Muscle of arm (tissue), 1 donor: ENCODE measurements at regions not wholly inside any gene's neighbourhood (a gene's known extent, or its start where the extent isn't known, plus 50 kb on each side); places are given as distances from the start of the nearest gene placed in this dataset.
"Not testable (repeated sequence)": the region's sequence is repeated elsewhere in the genome, so short reads cannot be mapped to it uniquely, and the experiment has no call there.

Experiments used
- DNase-seq: peaks from one replicate; pipeline ENCODE4 v3.0.0-alpha.2; 2013

GRCh38 chr12:38016602-38017001 is 300.0 kb upstream of the ALG10B start:
- no peak for DNase-seq

- DNase-seq, result no peak
Observed at GRCh38 chr12:38025916-38026315, 290.7 kb upstream of the ALG10B start.

GRCh38 chr12:38053113-38053512 is 263.5 kb upstream of the ALG10B start:
- DNase-seq, result no peak

- no peak for DNase-seq
Observed at GRCh38 chr12:38053655-38054464, 262.7 kb upstream of the ALG10B start.

- DNase-seq, result no peak
Observed at GRCh38 chr12:38056701-38057689, 259.6 kb upstream of the ALG10B start.

GRCh38 chr12:38099686-38100085 is 216.9 kb upstream of the ALG10B start:
- no peak for DNase-seq

- no peak for DNase-seq
Observed at GRCh38 chr12:38101753-38102152, 214.8 kb upstream of the ALG10B start.

GRCh38 chr12:38102197-38102596 is 214.4 kb upstream of the ALG10B start:
- no peak for DNase-seq

GRCh38 chr12:38110026-38110699 is 206.4 kb upstream of the ALG10B start:
- DNase-seq, result no peak

GRCh38 chr12:38113991-38114390 is 202.6 kb upstream of the ALG10B start:
- no peak for DNase-seq

GRCh38 chr12:38116968-38117367 is 199.6 kb upstream of the ALG10B start:
- DNase-seq, result no peak

- DNase-seq, result no peak
Observed at GRCh38 chr12:38118632-38119031, 197.9 kb upstream of the ALG10B start.

- DNase-seq, result no peak
Observed at GRCh38 chr12:38120438-38120837, 196.1 kb upstream of the ALG10B start.

GRCh38 chr12:38123028-38123427 is 193.5 kb upstream of the ALG10B start:
- not testable (repeated sequence) for DNase-seq

- DNase-seq, result no peak
Observed at GRCh38 chr12:38123566-38124246, 192.9 kb upstream of the ALG10B start.

GRCh38 chr12:38124247-38125012 is 192.1 kb upstream of the ALG10B start:
- DNase-seq, result no peak

GRCh38 chr12:38132139-38132538 is 184.4 kb upstream of the ALG10B start:
- DNase-seq, result no peak

GRCh38 chr12:38137287-38137686 is 179.3 kb upstream of the ALG10B start:
- DNase-seq, result no peak

GRCh38 chr12:38137716-38138115 is 178.9 kb upstream of the ALG10B start:
- no peak for DNase-seq
